Astrocyte (in vitro differentiated cells and primary cell): ENCODE measurements at regions not wholly inside any gene's neighbourhood (a gene's known extent, or its start where the extent isn't known, plus 50 kb on each side); places are given as distances from the start of the nearest gene placed in this dataset.

ENCODE experiments used
- DNase-seq: peaks from one replicate; pipeline ENCODE4 v3.0.0-alpha.2; 2010; ENCODE audit warnings: low read depth
- FAIRE-seq: peaks from 2 replicates; lab custom pipeline; 2011; peaks lifted over from hg19 to GRCh38; lab: Jason Lieb, UNC
- H2AFZ ChIP-seq: 2 replicates; pipeline ENCODE4 v1.6.0; 2012; ENCODE audit warnings: low read depth, low read length, inconsistent platforms
- H3K27ac ChIP-seq: 2 replicates; pipeline ENCODE4 v1.5.1; 2011; ENCODE audit warnings: low read depth, low read length, inconsistent platforms
- H3K27me3 ChIP-seq: 2 replicates; pipeline ENCODE4 v1.6.0; 2011; ENCODE audit warnings: low read length, inconsistent platforms; ENCODE audit not compliant: insufficient read depth
- H3K36me3 ChIP-seq: 2 replicates; pipeline ENCODE4 v1.5.1; 2011; ENCODE audit warnings: low read length, inconsistent platforms; ENCODE audit not compliant: insufficient read depth
- H3K4me1 ChIP-seq: 2 replicates; pipeline ENCODE4 v1.5.1; 2011; ENCODE audit warnings: low read length, inconsistent platforms; ENCODE audit not compliant: insufficient read depth
- H3K4me2 ChIP-seq: 2 replicates; pipeline ENCODE4 v1.6.0; 2012; ENCODE audit warnings: low read length, inconsistent platforms
- H3K4me3 ChIP-seq: 2 replicates; pipeline ENCODE4 v1.5.1; 2011; ENCODE audit warnings: low read depth, mild to moderate bottlenecking, low read length, inconsistent platforms; ENCODE audit not compliant: insufficient read depth
- H3K79me2 ChIP-seq: 2 replicates; pipeline ENCODE4 v1.6.0; 2012; ENCODE audit warnings: mild to moderate bottlenecking, low read length, inconsistent platforms; ENCODE audit not compliant: insufficient read depth
- H3K9ac ChIP-seq: 2 replicates; pipeline ENCODE4 v1.6.0; 2012; ENCODE audit warnings: mild to moderate bottlenecking, low read length, inconsistent platforms
- H3K9me3 ChIP-seq: 2 replicates; pipeline ENCODE4 v1.5.1; 2012; ENCODE audit warnings: low read depth, mild to moderate bottlenecking, low read length, inconsistent platforms; ENCODE audit not compliant: insufficient read depth
- H4K20me1 ChIP-seq: 2 replicates; pipeline ENCODE4 v1.6.0; 2012; ENCODE audit warnings: low read length, inconsistent platforms; ENCODE audit not compliant: insufficient read depth
- H3K27ac Mint-ChIP-seq: one replicate; pipeline ENCODE4 v1.8.0; 2021; ENCODE audit warnings: mild to moderate bottlenecking, mixed read lengths; ENCODE audit not compliant: unreplicated experiment
- H3K27me3 Mint-ChIP-seq: one replicate; pipeline ENCODE4 v1.8.0; 2021; ENCODE audit warnings: low read depth, mixed read lengths; ENCODE audit not compliant: unreplicated experiment
- H3K36me3 Mint-ChIP-seq: one replicate; pipeline ENCODE4 v1.8.0; 2021; ENCODE audit warnings: low read depth, mixed read lengths; ENCODE audit not compliant: unreplicated experiment
- H3K4me1 Mint-ChIP-seq: one replicate; pipeline ENCODE4 v1.8.0; 2021; ENCODE audit warnings: low read depth, mixed read lengths; ENCODE audit not compliant: unreplicated experiment
- H3K4me3 Mint-ChIP-seq: one replicate; pipeline ENCODE4 v1.8.0; 2021; ENCODE audit warnings: mild to moderate bottlenecking, moderate library complexity, mixed read lengths; ENCODE audit not compliant: unreplicated experiment
- H3K9me3 Mint-ChIP-seq: one replicate; pipeline ENCODE4 v1.8.0; 2021; ENCODE audit warnings: mild to moderate bottlenecking, mixed read lengths; ENCODE audit not compliant: unreplicated experiment
- EZH2 ChIP-seq: IDR thresholded peaks from 2 replicates; pipeline ENCODE4 v1.6.1; 2012; ENCODE audit warnings: mild to moderate bottlenecking, low read length, inconsistent platforms; ENCODE audit not compliant: insufficient read depth
- TF ChIP-seq, protein P1 (sequence below): IDR thresholded peaks from 2 replicates; pipeline ENCODE4 v1.5.1; 2011; ENCODE audit warnings: low read depth, mild to moderate bottlenecking, inconsistent platforms, low read length, moderate library complexity; ENCODE audit not compliant: insufficient read depth

- peaks cover 6% of the 10 kb centered on the region for H3K27me3 Mint-ChIP-seq
Measured at GRCh38 chr10:30536578-30536977, 93.0 kb downstream of the LYZL2 start.

GRCh38 chr10:30535677-30536076 lies 93.9 kb downstream of the LYZL2 start:
- no peak for DNase-seq
- no peaks in the 10 kb centered on the region for H3K36me3 ChIP-seq
- no peak for FAIRE-seq
- H2AFZ ChIP-seq: no peak overlapping the region
- Mint-ChIP-seq H3K27ac (no peak overlapping the region), H3K4me1 (peaks cover 12% of the 10 kb centered on the region), H3K27me3 (peaks cover 6% of the 10 kb centered on the region), H3K9me3 (no peaks in the 10 kb centered on the region), H3K4me3 (no peak overlapping the region), H3K36me3 (no peaks in the 10 kb centered on the region)
- H3K9me3 ChIP-seq: no peaks in the 10 kb centered on the region
- H3K4me3 ChIP-seq: no peak overlapping the region
- H4K20me1 ChIP-seq: no peaks in the 10 kb centered on the region
- no peaks in the 10 kb centered on the region for H3K79me2 ChIP-seq
- no peaks in the 10 kb centered on the region for H3K27me3 ChIP-seq
- no peak overlapping the region for H3K27ac ChIP-seq
- H3K4me1 ChIP-seq: no peaks in the 10 kb centered on the region
- H3K9ac ChIP-seq: no peak overlapping the region
- H3K4me2 ChIP-seq: no peak overlapping the region
- TF ChIP-seq, protein P1, sequence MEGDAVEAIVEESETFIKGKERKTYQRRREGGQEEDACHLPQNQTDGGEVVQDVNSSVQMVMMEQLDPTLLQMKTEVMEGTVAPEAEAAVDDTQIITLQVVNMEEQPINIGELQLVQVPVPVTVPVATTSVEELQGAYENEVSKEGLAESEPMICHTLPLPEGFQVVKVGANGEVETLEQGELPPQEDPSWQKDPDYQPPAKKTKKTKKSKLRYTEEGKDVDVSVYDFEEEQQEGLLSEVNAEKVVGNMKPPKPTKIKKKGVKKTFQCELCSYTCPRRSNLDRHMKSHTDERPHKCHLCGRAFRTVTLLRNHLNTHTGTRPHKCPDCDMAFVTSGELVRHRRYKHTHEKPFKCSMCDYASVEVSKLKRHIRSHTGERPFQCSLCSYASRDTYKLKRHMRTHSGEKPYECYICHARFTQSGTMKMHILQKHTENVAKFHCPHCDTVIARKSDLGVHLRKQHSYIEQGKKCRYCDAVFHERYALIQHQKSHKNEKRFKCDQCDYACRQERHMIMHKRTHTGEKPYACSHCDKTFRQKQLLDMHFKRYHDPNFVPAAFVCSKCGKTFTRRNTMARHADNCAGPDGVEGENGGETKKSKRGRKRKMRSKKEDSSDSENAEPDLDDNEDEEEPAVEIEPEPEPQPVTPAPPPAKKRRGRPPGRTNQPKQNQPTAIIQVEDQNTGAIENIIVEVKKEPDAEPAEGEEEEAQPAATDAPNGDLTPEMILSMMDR: no peak
- TF ChIP-seq EZH2: no peak

More at GRCh38 chr10:30536578-30536977, 93.0 kb downstream of the LYZL2 start:
- H3K4me2 ChIP-seq: no peak overlapping the region
- Mint-ChIP-seq H3K4me3 (no peak overlapping the region), H3K4me1 (peaks cover 12% of the 10 kb centered on the region), H3K36me3 (no peaks in the 10 kb centered on the region), H3K27ac (no peak overlapping the region), H3K9me3 (no peaks in the 10 kb centered on the region)
- H3K9ac ChIP-seq: no peak overlapping the region
- no peaks in the 10 kb centered on the region for H3K4me1 ChIP-seq
- no peak overlapping the region for H3K4me3 ChIP-seq
- H2AFZ ChIP-seq: no peak overlapping the region
- FAIRE-seq (no peak), DNase-seq (no peak)
- no peaks in the 10 kb centered on the region for H3K79me2 ChIP-seq
- no peak overlapping the region for H3K27ac ChIP-seq
- no peaks in the 10 kb centered on the region for H4K20me1 ChIP-seq
- H3K27me3 ChIP-seq: no peaks in the 10 kb centered on the region
- no peak for TF ChIP-seq EZH2
- TF ChIP-seq, protein P1: no peak
- no peaks in the 10 kb centered on the region for H3K36me3 ChIP-seq
- no peaks in the 10 kb centered on the region for H3K9me3 ChIP-seq

DNA sequence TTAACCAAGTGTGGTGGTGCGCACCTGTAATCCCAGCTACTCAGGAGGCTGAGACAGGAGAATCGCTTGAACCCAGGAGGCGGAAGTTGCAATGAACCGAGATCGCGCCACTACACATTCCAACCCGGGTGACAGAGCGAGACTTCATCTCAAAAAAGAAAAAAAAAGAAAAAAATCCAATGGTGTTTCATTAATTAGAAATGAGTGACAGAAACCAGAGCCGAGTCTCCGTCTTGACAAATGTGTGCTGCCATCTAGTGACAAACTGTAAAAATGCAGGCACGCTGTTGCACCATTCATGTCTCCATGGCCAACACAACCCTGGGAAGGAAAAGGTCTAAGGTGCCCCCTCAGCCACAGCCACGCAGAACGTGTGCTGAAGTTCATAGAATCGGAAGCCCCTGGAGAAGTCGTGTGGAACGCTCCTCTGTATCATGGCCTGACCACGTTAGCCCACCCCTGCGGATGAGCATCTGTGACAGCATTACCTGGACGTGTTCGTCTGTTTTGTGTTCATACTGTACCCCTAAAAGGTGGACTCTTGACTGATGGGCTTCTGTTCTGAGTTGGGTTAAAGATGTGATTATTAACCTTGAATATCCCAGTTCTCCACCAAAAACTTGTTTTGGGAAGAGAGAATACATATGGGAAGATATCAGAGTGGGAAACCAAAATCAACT lies 94.9 kb downstream of the LYZL2 start:
- FAIRE-seq (peak; percentile 43), DNase-seq (peak; percentile 27)
- no peak overlapping the region for H3K9ac ChIP-seq
- no peaks in the 10 kb centered on the region for H3K9me3 ChIP-seq
- no peak overlapping the region for H3K4me2 ChIP-seq
- Mint-ChIP-seq H3K9me3 (no peaks in the 10 kb centered on the region), H3K36me3 (no peaks in the 10 kb centered on the region), H3K4me3 (no peak overlapping the region), H3K4me1 (peaks cover 12% of the 10 kb centered on the region), H3K27ac (no peak overlapping the region), H3K27me3 (peaks cover 6% of the 10 kb centered on the region)
- no peaks in the 10 kb centered on the region for H3K27me3 ChIP-seq
- H3K27ac ChIP-seq: no peak overlapping the region
- H2AFZ ChIP-seq: no peak overlapping the region
- H3K36me3 ChIP-seq: no peaks in the 10 kb centered on the region
- no peaks in the 10 kb centered on the region for H4K20me1 ChIP-seq
- TF ChIP-seq, protein P1: peak; percentile 91
- no peak for TF ChIP-seq EZH2
- H3K4me3 ChIP-seq: no peak overlapping the region
- H3K79me2 ChIP-seq: no peaks in the 10 kb centered on the region
- no peaks in the 10 kb centered on the region for H3K4me1 ChIP-seq
